HCT116 (cell line): ENCODE measurements at regions not wholly inside any gene's neighbourhood (a gene's known extent, or its start where the extent isn't known, plus 50 kb on each side); places are given as distances from the start of the nearest gene placed in this dataset.
"Not testable (repeated sequence)": the region's sequence is repeated elsewhere in the genome, so short reads cannot be mapped to it uniquely, and the experiment has no call there.

ENCODE experiments used
- ATAC-seq: fragments of 200-7000 bp; cut with Tn5 transposase; 2 replicates; pipeline ENCODE4 v1.9.1; 2020; ENCODE audit warnings: mild to moderate bottlenecking, moderate library complexity
- BruUV-seq: library from RNA; stranded (reverse); fragments of 400-500 nt; replicated peaks from 2 replicates; lab custom pipeline; 2021; lab: Mats Ljungman, UMichigan
- CTCF ChIA-PET: fragments of 300-600 bp; sonication (Branson Sonifier 250); formaldehyde crosslinking; loops from one replicate; lab custom pipeline; 2021; ENCODE audit warnings: antibody characterized with exemption; lab: Charles Lee
- POLR2A ChIA-PET: fragments of 300-600, 350-600 bp; sonication (Branson Sonifier 250); formaldehyde crosslinking; loops from one replicate; lab custom pipeline; 2021; ENCODE audit warnings: antibody characterized with exemption; lab: Charles Lee
- RAD21 ChIA-PET, 2 experiments: fragments of 300-600 bp; sonication (Branson Sonifier 250); formaldehyde crosslinking; loops; one replicate each; lab custom pipeline; 2023; ENCODE audit warnings: low total read pairs in 2 of 2; ENCODE audit not compliant: uncharacterized antibody in 2 of 2, unreplicated experiment in 2 of 2, low non-redundant PET in 1 of 2; lab: Charles Lee
- DNase-seq: peaks from one replicate; pipeline ENCODE4 v3.0.0-alpha.2; 2010; ENCODE audit warnings: low read depth, low spot score
- H2AFZ ChIP-seq: fragments of 200-600 bp; shearing (Covaris generic), sonication (generic); 2 replicates; pipeline ENCODE4 v1.6.1; 2017; ENCODE audit warnings: low read depth, mixed run types, mixed read lengths, antibody characterized with exemption, low read length; ENCODE audit not compliant: poor library complexity, severe bottlenecking
- H3K27ac ChIP-seq: 2 replicates; pipeline ENCODE4 v1.5.1; 2012; ENCODE audit warnings: low read depth, low read length
- H3K27me3 ChIP-seq: fragments of 200-600 bp; sonication (generic); 2 replicates; pipeline ENCODE4 v1.6.1; 2016; ENCODE audit warnings: mixed run types, low read length, mixed read lengths; ENCODE audit not compliant: insufficient read depth
- H3K36me3 ChIP-seq, 2 experiments: fragments of 200-500 bp in 1 of 2; fragments of 200-600 bp in 1 of 2; sonication (Bioruptor generic) in 1 of 2; sonication (generic) in 1 of 2; 2 replicates each; pipeline versions ENCODE4 v1.5.1 to v1.6.1; 2014 to 2016; ENCODE audit warnings: low read length in 2 of 2, inconsistent platforms in 1 of 2, mixed read lengths in 1 of 2, mixed run types in 1 of 2; ENCODE audit not compliant: insufficient read depth in 2 of 2, control insufficient read depth in 1 of 2
- H3K4me1 ChIP-seq, 2 experiments: fragments of 200-600 bp in 1 of 2; sonication (generic) in 1 of 2; 2 replicates each; pipeline versions ENCODE4 v1.5.1 to v1.6.1; 2012 to 2017; ENCODE audit warnings: low read length in 2 of 2, inconsistent platforms in 1 of 2, mild to moderate bottlenecking in 1 of 2, mixed read lengths in 1 of 2, mixed run types in 1 of 2, moderate library complexity in 1 of 2; ENCODE audit not compliant: insufficient read depth in 2 of 2, control insufficient read depth in 1 of 2
- H3K4me2 ChIP-seq: fragments of 200-600 bp; sonication (generic); 2 replicates; pipeline ENCODE4 v1.6.1; 2017; ENCODE audit warnings: mixed run types, low read length, mixed read lengths
- H3K4me3 ChIP-seq, 2 experiments: fragments of 200-600 bp in 1 of 2; sonication (generic) in 1 of 2; replicated peaks in 1 of 2; 2 replicates each; pipeline ENCODE4 v1.5.1; 2011 to 2016; ENCODE audit warnings: low read length in 2 of 2, control low read depth in 1 of 2, low read depth in 1 of 2, mild to moderate bottlenecking in 1 of 2, mixed read lengths in 1 of 2, mixed run types in 1 of 2
- H3K79me2 ChIP-seq: fragments of 200-600 bp; sonication (generic); 2 replicates; pipeline ENCODE4 v1.6.1; 2017; ENCODE audit warnings: mild to moderate bottlenecking, mixed run types, low read length, moderate library complexity, mixed read lengths; ENCODE audit not compliant: insufficient read depth
- H3K9ac ChIP-seq: fragments of 200-600 bp; sonication (generic); 2 replicates; pipeline ENCODE4 v1.6.1; 2016; ENCODE audit warnings: low read length, mixed read lengths
- H3K9me2 ChIP-seq: fragments of 200-600 bp; sonication (generic), shearing (Covaris generic); 2 replicates; pipeline ENCODE4 v1.6.1; 2017; ENCODE audit warnings: mixed run types, mild to moderate bottlenecking, moderate library complexity; ENCODE audit not compliant: insufficient read depth
- H3K9me3 ChIP-seq, 2 experiments: fragments of 200-500 bp in 1 of 2; fragments of 200-600 bp in 1 of 2; sonication (Bioruptor generic) in 1 of 2; sonication (generic) in 1 of 2; 2 replicates each; pipeline ENCODE4 v1.6.1; 2014 to 2017; ENCODE audit warnings: low read length in 2 of 2, mixed read lengths in 2 of 2, inconsistent platforms in 1 of 2, low read depth in 1 of 2, mild to moderate bottlenecking in 1 of 2, mixed run types in 1 of 2, moderate library complexity in 1 of 2; ENCODE audit not compliant: control insufficient read depth in 1 of 2, insufficient read depth in 1 of 2
- H4K20me1 ChIP-seq: fragments of 200-600 bp; sonication (generic), shearing (Covaris generic); 2 replicates; pipeline ENCODE4 v1.6.1; 2017; ENCODE audit warnings: mixed run types, mild to moderate bottlenecking, moderate library complexity; ENCODE audit not compliant: insufficient read depth
- ATF3 ChIP-seq: IDR thresholded peaks from 2 replicates; pipeline ENCODE4 v1.6.1; 2012
- CEBPB ChIP-seq: IDR thresholded peaks from 2 replicates; pipeline ENCODE4 v1.6.1; 2012; ENCODE audit warnings: low read depth
- CTCF ChIP-seq, 3 experiments: fragments of 200-600 bp in 1 of 3; sonication (generic) in 1 of 3; IDR thresholded peaks in 2 of 3; conservative IDR thresholded peaks in 1 of 3; 2 replicates each; pipeline ENCODE4 v1.5.1; 2012 to 2017; ENCODE audit warnings: low read depth in 2 of 3, low read length in 2 of 3, antibody characterized with exemption in 1 of 3, borderline replicate concordance in 1 of 3, control low read depth in 1 of 3, mild to moderate bottlenecking in 1 of 3, mixed read lengths in 1 of 3, mixed run types in 1 of 3, moderate library complexity in 1 of 3; ENCODE audit not compliant: insufficient read depth in 1 of 3
- EZH2 ChIP-seq: fragments of 200-600 bp; sonication (generic); IDR thresholded peaks from 2 replicates; pipeline ENCODE4 v1.6.1; 2017; ENCODE audit warnings: antibody characterized with exemption, mixed run types
- EZH2phosphoT487 ChIP-seq: fragments of 200-600 bp; IDR thresholded peaks from 2 replicates; pipeline ENCODE4 v1.6.1; 2018; ENCODE audit warnings: antibody characterized with exemption, borderline replicate concordance
- POLR2A ChIP-seq: IDR thresholded peaks from 2 replicates; pipeline ENCODE4 v1.7.0; 2011; ENCODE audit warnings: borderline replicate concordance; ENCODE audit not compliant: insufficient read depth, insufficient read length; ENCODE audit errors: extremely low read depth
- POLR2AphosphoS5 ChIP-seq: IDR thresholded peaks from 2 replicates; pipeline ENCODE4 v1.6.1; 2011; ENCODE audit warnings: mild to moderate bottlenecking, low read depth, low read length, moderate library complexity
- SIN3A ChIP-seq: IDR thresholded peaks from 2 replicates; pipeline ENCODE4 v1.6.1; 2012; ENCODE audit warnings: low read depth
- SP1 ChIP-seq: IDR thresholded peaks from 2 replicates; pipeline ENCODE4 v1.6.1; 2012; ENCODE audit warnings: low read depth
- ZFX ChIP-seq: fragments of 450-650 bp; IDR thresholded peaks from 2 replicates; pipeline ENCODE4 v1.6.1; 2017
- ZNF274 ChIP-seq: fragments of 200-500 bp; sonication (Bioruptor generic); IDR thresholded peaks from 2 replicates; pipeline ENCODE4 v1.6.1; 2014; ENCODE audit warnings: mild to moderate bottlenecking, low read depth, low read length, inconsistent platforms
- intact Hi-C: fragments of 100-400 bp; cut with micrococcal nuclease; formaldehyde crosslinking; loops from 2 replicates; pipeline ENCODE4 v1.10.0; 2022

GRCh38 chr3:90086297-90086696, 978.9 kb downstream of the EPHA3 start:
- H3K9ac ChIP-seq, H2AFZ ChIP-seq, H3K36me3 ChIP-seq, CTCF ChIA-PET, POLR2A ChIA-PET, H3K9me2 ChIP-seq, H3K9me3 ChIP-seq, H3K79me2 ChIP-seq, H4K20me1 ChIP-seq, H3K4me3 ChIP-seq, H3K27ac ChIP-seq, ATAC-seq, H3K4me1 ChIP-seq, H3K4me2 ChIP-seq, RAD21 ChIA-PET, DNase-seq, BruUV-seq, intact Hi-C loops, H3K27me3 ChIP-seq: not testable (repeated sequence)

GRCh38 chr3:90087703-90088102, 980.3 kb downstream of the EPHA3 start:
- no peak for DNase-seq
- intact Hi-C loops, result no loop called here
- Histone ChIP-seq H3K9me3 (0 out of 4 replicates have a peak, but pooled peaks cover 3% of the 10 kb centered on the region in 2 experiments), H4K20me1 (no peaks in the 10 kb centered on the region), H3K4me1 (no peaks in the 10 kb centered on the region), H3K27me3 (no peaks in the 10 kb centered on the region), H3K27ac (no peak overlapping the region), H3K9me2 (no peaks in the 10 kb centered on the region), H2AFZ (no peak overlapping the region), H3K4me2 (no peak overlapping the region), H3K36me3 (no peaks in the 10 kb centered on the region), H3K79me2 (no peaks in the 10 kb centered on the region), H3K4me3 (no peak overlapping the region), H3K9ac (no peak overlapping the region)
- no peak for TF ChIP-seq SIN3A
- TF ChIP-seq SP1, result no peak
- TF ChIP-seq EZH2phosphoT487, result no peak
- TF ChIP-seq POLR2AphosphoS5, result no peak
- no peak for TF ChIP-seq EZH2
- TF ChIP-seq CTCF (IDR thresholded peaks at IDR 0.05 in 2 of 3, conservative IDR thresholded peaks at IDR 0.05 in 1 of 3; ENCODE audit: borderline replicate concordance in 1 of 3, insufficient read depth in 1 of 3, low read depth in 2 of 3, low read length in 2 of 3), result no peak
- no peak for TF ChIP-seq ZNF274
- TF ChIP-seq ZFX, result no peak
- TF ChIP-seq POLR2A, result no peak
- no peak for TF ChIP-seq ATF3
- TF ChIP-seq CEBPB, result no peak
- ChIA-PET CTCF (no interaction called here), POLR2A (no interaction called here), RAD21 (no interaction called here)
- no peak for ATAC-seq
- no TSS peak for BruUV-seq
